ENCODE measurements at regions not wholly inside any gene's neighbourhood (a gene's known extent, or its start where the extent isn't known, plus 50 kb on each side); places are given as distances from the start of the nearest gene placed in this dataset.

DNA sequence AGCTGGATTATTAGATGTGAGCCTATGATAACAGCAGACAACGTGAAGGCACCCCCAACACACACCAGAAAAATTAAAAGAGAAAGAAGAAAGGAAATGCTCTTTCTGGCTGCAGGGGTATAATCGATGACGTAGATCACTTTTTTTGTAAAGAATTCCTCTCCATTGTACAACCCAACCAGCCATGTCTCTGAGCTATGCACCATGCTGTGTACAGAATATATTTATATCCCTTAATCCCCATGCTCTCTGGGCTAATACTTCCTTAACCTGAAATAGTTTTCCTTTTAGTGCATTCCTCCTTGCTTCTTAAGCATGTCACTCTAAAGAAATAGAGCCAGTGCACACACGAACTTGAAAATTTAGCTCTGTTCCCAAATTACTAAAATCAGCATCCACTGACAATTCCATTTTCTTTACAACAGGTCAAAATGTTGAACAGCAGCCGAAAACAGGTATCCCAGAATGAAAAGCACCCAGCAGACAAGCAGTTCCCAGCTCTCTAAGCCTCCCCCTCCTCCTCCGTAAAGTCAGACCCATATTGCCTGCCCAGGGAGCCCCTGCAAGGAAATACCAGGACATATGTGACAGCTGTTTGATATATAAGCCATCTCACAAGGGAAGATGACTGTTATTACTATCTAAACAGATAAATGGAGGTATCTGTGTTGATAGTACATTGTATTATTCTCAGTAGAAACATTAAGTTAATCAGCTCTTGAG is 247.4 kb upstream of the RAB6C start:
- no peak for DNase-seq

DNA sequence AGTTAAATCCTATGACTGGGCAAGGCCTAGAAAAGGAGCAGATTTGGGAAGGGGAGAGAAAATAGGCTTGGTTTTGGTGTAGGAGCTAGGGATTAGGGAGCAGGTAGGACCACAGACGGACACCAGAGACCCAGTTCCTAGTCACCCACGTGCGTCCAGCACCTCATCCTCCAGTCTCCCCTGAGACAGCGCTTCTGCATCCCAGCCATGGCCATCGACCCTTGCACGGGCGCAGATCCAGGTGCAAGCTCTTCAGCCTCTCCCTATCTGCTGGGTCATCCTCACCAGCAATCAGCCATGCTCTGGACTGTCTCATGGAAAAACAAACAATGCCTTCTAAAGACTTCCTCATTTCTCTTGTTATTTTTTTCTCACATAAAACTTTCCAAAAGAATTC is 246.8 kb upstream of the RAB6C start:
- DNase-seq = no peak

DNA sequence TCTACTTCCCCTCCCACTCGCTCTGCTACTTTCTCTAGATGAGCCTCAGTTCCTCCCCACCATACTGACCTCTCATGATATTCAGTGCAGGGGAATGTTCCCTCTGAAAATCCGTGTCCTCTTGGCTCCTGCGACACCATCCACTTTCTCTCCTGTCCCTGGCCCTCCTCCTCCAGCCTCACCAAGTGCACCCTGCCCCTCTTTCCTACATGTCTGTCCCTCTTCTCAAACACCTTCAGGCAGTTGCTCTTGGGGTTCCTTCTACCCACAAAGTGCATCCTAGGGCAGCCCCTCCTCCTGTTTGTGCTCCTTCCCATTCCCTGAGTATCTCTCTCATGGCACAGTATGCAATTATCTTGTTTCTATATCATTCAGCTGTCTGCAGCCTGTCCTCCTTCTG is 246.4 kb upstream of the RAB6C start:
- no peak for DNase-seq

DNA sequence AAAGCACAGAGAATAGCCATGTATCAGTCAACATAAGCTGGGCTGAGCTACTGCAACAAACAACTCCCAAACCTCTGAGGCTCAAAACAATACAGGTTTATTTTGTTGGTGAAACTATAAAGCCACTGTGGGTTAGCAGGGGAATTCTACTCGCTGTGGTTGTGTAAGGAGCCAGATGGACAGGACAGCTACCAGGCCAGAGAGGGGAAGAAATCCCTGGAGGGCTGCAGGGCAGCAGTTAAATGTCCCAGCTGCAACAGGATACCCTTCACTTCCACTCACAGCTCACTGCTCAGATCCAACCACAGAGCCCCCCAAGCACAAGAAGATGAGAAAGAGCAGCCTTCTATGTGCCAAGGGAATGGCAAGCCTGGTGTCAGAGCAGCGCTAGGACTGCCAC is 245.9 kb upstream of the RAB6C start:
- no peak for DNase-seq

DNA sequence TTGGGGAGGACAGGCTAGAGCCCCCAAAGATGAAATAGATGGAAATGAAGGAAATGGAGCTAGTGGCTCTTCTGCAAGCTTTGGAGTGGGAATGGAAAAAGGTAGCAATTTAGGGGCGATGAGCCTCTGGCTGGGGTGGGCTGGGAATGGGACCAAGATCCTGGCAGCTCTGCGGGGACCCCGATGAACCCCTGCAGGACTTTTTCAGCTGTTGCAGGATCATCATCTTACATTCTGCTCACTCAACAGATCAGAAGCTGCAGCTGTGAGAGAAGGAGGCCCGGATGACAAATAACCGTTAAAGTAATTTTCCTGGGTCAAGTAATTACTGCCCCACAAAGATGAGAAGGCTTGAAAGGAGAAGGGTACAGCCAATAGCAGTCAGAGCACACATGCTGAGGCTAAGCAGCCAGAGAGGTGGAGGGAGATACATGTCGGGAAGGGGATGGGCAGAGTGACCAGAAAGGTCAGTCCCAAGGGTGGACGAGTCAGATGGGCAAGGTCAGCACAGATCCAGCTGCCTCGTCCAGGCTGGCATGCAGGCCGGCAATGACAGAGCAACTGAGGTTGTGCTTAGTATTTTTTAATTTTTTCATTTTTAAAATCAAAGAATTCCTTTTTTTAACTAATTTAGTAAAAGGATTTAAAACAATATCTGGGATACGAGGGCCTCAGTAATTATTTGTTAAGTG is 245.0 kb upstream of the RAB6C start:
- DNase-seq = no peak

DNA sequence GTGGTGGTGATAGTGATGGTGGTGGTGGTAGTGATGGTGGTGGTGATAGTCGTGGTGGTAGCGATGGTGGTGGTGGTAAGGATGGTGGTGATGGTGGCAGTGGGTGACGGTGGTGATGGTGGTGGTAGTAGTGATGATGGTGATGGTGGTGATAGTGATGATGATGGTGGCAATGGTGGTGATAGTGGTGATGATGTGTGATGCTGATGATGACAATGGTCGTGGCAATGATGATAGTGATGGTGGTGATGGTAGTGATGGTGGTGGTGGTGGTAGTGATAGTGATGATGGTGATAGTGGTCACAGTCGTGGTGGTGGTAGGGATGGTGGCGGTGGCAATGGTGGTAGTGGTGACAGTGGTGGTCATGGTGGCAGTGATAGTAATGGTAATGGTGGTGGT is 243.9 kb upstream of the RAB6C start:
- DNase-seq = no peak

DNA sequence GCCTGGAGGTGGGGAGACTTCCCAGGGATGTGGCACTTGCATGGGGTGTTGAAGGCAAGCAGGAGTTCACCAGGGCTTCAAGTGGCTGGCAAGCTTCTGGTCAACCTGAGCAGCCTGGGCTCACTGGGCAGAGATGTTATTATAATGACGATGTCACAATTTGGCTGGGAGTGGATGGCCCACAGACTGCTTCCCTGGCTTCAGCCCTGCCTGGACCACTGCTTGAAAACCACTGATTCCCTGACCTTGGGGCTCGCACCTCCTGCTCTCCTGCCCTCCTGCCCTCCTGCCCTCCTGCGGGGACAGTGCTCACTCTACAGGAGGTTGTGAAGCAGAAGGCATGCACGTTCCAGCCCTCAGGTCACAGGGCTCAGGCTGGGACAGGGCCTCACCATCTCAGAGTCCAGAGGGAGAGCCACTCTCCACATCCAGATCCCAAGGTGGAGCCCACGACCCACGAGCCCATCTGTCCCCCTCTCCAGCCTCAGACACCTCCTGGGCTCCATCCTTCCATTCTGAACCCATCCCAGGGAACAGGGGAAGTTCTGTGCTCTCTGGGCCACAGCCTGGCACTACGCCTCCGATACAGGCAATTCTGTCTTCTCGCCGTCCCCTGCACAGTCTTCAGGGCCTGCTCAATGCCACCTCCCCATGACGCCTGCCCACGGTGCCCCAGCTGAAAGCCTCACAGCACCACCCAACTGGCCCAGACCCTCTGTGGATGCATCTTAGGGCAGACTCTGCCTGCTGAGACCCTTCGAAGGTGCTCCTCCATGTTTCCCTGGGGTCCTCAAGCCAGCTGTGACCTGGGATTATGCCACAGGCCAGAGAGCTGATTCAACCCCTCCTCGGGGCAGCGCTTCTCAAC is 241.6 kb upstream of the RAB6C start:
- DNase-seq = no peak

DNA sequence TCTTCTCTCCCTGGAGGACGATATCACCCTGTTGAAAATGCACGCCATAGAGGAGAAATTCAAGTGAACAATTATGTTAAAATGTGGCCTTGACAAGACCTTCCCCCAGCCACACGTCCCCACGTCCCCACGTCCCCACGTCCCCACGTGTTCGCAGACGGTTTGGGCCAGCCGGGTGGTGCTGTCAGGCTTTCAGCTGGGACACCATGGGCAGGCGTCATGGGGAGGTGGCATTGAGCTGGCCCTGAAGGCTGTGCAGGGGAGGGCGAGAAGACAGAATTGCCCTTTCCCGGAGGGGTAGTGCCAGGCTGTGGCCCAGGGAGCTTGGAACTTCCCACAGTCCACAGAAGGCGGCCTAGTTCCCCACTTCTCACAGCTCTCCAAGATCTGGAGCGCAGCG is 240.7 kb upstream of the RAB6C start:
- no peak for DNase-seq

DNA sequence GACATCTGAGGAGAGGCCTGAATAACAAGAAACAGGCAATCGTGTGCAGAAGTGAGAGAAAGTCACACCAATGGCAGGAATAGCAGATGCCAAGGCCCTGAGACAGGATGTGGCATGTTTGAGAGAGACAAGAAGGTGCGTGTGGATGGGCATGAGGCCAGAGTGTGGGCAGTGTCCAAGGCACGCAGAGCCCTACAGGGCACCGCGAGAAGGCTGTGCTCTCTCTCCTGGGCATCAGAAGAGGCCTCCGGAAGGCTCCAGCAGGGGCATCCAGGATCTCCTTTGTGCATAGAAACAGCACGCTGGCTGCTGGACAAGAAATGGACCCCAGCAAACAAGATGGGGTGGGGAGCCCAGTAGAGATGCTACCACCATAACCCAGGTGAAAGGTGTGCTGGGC is 239.0 kb upstream of the RAB6C start:
- no peak for DNase-seq

DNA sequence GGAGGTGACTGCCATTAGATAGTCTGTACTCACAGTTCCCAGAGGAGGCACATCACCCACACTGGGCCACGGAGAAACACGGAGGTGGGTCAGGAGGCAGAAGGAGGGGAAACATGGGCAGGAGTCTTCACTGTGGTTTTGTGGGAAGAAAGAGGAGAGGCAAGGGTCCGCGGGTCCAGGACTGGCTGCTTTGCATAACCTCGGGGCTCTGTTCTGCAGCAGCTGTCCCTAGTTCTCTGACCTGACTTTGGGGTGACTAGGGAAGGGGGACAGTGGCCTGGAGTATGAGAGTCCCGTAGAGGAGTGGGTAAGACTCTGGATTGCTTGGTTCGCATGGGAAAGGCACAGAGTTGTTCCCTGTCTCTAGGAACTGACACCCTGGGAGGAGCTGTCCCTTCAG is 238.3 kb upstream of the RAB6C start:
- no peak for DNase-seq

DNA sequence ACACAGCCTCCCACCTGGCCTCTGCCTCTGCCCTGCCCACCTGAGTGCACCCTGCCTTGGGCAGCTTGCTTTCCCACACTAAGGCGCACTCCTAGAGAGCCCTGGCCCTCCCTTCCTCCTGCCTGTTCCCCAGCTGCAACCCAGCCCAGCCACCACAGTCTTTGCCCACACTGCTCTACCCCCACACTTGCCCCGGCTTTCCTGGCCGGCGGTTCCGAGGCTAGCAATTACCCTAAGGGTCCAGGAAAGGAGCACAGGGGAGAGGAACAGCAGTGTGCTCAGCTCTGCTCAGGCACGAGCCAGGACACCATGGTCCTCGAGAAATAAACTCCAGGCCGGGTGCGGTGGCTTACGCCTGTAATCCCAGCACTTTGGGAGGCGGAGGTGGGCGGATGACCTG is 237.8 kb upstream of the RAB6C start:
- no peak for DNase-seq

DNA sequence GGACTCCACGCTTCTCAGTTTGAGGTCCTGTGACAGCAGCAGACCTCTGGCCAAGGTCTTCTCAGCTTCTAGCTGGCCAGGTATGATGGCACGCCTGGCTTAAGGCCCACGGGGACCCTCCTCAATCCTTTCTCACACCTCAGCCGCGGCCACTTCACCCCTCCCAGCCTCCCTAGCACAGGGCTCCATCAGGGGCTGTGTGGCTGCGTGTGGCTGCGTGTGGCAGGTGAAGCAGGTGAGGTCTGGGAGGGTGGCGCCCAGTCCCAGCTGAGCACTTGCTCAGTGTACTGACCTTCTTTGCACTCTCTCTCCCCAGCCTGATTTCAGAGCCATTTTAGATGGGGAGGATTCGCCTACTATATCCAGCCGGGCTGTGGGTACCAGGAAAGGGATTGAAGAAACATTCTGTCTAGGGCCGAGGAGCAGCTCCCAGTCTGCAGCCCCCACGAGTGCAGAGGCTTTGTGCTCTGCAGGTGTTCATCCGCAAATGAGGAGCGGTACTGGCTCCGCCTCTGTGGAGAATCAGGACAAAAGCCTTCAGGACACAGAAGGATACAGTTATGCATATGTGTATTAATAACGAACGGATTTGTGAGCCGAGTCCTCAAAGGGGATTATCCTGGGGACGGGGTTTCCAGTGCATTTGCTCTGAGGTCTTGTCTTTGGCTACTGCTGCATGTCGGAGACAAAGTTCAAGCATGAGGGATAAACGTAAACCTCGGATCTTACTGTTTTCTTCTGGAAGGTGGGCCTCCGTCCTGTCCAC is 236.9 kb upstream of the RAB6C start:
- DNase-seq = no peak

DNA sequence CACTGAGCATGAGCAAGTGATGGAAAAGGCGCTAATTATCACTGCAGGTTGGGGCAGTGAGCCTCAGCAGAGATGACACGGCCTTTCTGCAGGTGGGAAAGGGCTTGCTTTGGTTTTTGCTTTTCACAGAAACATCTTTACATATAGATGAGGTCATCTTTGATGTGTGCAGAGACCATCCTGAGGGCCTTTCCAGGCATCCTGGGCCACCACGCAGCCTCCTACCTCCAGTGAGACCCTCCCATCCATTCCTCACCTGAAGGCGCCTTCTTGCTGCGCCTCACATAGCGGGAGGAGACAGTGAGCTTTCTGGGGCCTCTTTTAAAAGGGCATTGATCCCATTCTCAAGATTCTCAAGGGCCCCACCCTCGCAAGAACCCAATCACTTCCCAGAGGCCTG is 235.3 kb upstream of the RAB6C start:
- DNase-seq = no peak

DNA sequence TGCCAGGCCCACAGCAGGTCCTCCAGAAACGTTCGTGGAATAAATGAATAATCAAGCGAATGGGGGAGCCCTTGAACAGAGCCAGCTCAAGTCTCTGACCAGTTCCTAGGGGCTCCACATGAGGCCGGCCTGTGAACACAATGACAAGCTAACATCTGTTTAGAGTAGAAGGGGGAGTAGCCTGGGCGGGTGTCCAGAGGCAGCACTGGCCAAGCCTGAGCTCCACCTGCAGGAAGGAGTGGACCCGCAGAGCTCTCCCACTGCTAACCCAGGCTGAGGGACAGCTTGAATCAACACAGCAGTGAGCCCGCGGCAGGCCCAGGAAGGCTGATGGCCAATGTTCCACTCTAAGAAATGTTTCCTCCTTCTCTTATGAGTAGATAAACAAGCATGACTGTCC is 234.8 kb upstream of the RAB6C start:
- DNase-seq = no peak

DNA sequence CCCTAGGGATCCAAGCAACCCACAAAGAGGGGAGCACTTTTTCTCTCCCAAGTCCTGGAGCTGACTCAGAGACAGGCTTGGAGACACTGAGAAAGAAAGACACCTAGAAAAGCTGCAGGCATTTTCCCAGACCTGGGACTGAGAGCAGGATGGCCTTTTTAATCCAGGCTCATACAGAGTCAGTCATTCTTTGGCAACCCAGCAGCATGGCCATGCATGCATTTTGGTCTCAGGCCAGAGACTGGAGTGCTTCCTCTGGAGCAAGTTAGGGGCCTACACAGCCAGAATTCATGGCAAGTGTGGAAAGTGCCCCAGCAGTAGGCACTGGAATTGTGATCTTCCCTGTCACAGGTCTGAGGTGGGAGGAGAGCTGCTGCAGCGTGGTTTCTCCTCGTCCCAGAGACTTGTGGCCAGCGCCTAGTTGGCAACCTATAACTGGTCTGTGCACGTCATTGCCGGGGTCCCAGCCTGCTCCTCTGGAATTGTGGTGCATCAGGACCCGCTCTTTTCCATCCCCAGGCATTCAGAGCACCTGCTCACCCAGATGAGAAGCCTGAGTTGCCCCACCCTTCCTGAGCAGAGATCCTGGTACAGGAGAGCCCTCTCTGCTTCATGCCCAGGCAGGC is 231.9 kb upstream of the RAB6C start:
- DNase-seq = no peak

DNA sequence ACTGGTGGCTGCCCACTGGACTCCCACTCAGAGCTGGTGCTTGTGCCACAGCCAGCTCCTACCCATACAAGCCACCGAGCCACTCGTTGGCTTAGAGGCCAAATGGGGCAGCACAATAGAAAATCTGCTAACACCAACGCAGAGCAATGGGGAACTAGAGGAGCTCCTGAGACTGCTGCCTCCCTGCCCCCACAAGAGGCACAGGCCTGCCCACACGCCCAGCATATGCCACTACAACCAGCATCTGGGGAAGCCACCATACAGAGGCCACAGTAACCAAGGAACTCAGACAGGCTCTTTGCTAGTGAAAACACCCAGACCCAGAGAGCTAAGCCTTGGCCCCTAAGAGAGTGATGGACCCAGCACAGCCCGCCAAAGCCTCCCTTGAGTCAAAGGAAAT is 231.2 kb upstream of the RAB6C start:
- DNase-seq = no peak

DNA sequence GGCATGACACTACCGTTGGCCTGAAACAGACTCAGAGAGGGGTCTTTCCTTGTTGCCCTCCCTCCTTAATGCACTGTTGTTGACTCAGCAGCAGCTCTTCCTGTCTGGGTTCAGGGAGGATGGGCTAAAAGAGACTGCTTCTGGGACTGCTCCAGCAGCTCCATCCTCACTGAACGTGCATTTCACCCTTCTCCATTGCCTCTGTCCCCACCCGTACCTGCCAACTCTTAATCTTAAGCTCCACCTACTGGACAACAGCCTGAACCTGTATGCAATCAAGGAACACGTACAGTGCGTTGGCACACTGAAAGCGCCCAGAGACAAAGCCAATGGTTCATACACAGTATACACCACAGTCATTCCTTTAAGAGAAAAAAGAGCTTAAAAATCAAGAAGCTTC is 230.8 kb upstream of the RAB6C start:
- no peak for DNase-seq

DNA sequence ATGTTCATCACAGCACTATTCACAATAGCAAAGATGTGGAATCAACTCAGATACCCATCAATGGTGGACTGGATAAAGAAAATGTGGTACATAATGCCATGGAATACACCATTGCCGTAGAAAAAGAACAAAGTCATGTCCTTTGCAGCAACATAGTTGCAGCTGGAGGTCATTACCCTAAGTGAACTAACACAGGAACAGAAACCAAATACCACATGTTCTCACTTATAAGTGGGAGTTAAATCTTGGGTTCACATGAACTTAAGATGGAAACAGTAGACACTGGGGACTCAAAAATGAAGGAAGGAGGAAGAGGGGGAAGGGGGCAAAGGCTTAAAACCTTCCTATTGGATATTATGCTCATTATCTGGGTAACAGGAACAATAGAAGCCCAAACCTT is 228.1 kb upstream of the RAB6C start:
- no peak for DNase-seq

DNA sequence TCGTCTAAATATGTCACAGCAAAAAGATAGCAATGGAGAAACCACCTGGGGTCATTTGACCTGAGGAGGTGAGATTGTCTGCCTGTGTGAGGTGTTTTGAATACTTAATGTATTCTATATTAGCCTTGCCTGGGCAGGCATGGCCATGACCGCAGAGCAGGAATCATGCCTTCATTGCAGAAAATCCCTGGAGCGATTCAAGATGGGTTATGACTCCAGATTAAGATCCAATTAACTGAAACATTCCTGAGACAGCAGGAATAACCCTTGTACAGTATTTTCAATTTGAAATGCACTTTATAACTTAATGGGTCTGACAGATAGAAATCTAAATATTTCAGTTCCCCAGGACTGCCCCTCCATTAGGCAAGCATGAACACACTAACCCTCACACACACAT is 227.3 kb upstream of the RAB6C start:
- no peak for DNase-seq

DNA sequence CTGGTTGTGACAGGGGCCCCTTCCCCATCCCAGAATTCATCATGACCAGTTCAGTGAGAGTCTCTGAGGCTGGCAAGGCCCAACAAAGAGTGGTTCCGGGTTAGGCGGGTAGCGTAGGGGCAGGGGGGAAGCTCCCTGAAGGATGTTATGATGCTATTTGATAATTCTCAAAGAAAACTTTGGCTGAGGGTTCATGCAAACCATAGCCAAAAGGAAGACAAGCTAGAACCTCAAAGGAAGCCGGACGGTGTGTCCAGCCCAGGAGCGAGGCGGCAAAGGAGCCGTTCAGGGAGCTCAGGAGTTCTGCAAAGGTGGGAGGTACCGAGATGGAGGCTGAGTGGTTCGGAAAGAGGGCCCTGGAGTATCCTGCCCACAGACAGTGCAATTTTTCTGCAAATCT is 226.8 kb upstream of the RAB6C start:
- no peak for DNase-seq

DNA sequence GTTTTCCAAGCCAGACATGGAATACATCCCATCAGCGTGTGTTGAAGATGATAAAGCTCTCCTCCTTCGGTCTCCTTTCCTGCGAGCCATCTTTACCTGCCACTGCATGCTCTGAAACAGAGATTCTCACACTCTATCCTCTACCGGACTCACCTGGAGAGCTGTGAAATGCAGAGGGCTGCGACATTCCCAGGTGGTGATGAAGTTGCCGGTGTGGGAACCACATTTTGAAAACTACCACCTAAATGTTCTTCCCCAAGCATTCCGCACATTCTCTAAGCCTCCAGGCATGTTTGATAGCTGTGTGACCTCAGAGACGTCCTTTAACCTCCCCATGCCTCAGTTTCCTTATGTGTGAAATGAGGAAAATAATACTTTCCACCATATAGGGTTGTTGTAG is 226.2 kb upstream of the RAB6C start:
- no peak for DNase-seq

DNA sequence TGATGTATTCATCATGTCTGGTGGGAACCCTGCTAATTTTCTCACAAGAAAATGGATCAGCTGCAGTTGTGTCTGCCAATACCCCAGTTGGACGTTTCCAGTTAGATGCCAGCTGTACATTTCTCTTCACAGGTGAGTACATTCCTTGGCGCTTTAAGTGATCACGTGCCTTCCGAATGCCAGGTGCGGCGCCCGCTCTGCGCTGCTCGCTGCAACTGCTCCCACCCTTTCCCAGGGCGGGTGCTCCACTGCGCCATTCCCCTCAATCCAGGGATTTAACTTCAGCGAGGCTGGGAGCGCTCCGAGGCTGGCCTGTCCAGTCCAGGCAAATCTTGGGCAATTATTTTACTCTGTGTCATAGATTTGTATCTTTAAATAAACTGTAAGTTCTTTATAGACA is 225.0 kb upstream of the RAB6C start:
- DNase-seq = no peak

DNA sequence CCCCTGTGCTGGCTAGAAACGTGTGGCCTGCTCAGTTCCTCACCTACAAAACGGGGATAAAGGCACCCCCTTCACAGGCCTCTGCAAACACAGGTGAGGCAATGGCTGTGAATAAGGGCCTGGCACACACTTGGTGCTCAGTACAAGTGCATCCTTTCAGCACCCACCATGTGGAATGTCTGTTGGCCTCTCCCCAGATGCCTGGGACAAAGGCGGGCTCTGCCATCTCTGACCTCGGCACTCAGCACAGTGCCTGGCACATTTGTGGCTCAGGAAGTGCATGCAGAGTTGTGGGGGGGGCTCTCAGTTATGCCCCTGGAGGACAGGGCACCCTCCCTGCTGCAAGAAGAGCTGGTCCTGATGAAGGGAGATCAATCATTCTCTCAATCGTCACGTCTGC is 224.6 kb upstream of the RAB6C start:
- no peak for DNase-seq
